WTC11 (cell line): ENCODE measurements at regions not wholly inside any gene's neighbourhood (a gene's known extent, or its start where the extent isn't known, plus 50 kb on each side); places are given as distances from the start of the nearest gene placed in this dataset.

Experiments
- IRF2 ChIP-seq: sonication (generic); formaldehyde crosslinking; IDR thresholded peaks from 2 replicates; pipeline ENCODE4 v1.8.0; 2022; ENCODE audit warnings: low read depth, missing genetic modification reagents, borderline replicate concordance
- JUN ChIP-seq: sonication (generic); formaldehyde crosslinking; IDR thresholded peaks from 2 replicates; pipeline ENCODE4 v1.8.0; 2023; ENCODE audit warnings: mild to moderate bottlenecking, missing genetic modification reagents
- NFE2L1 ChIP-seq: sonication (generic); formaldehyde crosslinking; IDR thresholded peaks from 2 replicates; pipeline ENCODE4 v1.8.1; 2023; ENCODE audit warnings: missing genetic modification reagents
- ZNF121 ChIP-seq: sonication (generic); formaldehyde crosslinking; IDR thresholded peaks from 2 replicates; pipeline ENCODE4 v1.8.0; 2023; ENCODE audit warnings: missing genetic modification reagents
- ZNF671 ChIP-seq: fragments of 250-450 bp; sonication (Bioruptor Pico); IDR thresholded peaks from 2 replicates; pipeline ENCODE4 v1.8.0; 2021; ENCODE audit warnings: mild to moderate bottlenecking
- TF ChIP-seq, protein P1 (sequence below): fragments of 200-600 bp; IDR thresholded peaks from 2 replicates; pipeline ENCODE4 v1.8.0; 2022; ENCODE audit warnings: antibody characterized with exemption
- TF ChIP-seq, protein P2 (sequence below): sonication (generic); formaldehyde crosslinking; IDR thresholded peaks from 2 replicates; pipeline ENCODE4 v1.8.1; 2022; ENCODE audit warnings: low read depth, missing genetic modification reagents, borderline replicate concordance
- TF ChIP-seq, protein P3 (sequence below): sonication (generic); formaldehyde crosslinking; IDR thresholded peaks from 2 replicates; pipeline ENCODE4 v1.8.1; 2023; ENCODE audit warnings: mild to moderate bottlenecking, missing genetic modification reagents
- TF ChIP-seq, protein P4 (sequence below): sonication (generic); formaldehyde crosslinking; IDR thresholded peaks from 2 replicates; pipeline ENCODE4 v1.8.0; 2022; ENCODE audit warnings: mild to moderate bottlenecking, missing genetic modification reagents
- TF ChIP-seq, protein P5 (sequence below): sonication (generic); formaldehyde crosslinking; IDR thresholded peaks from 2 replicates; pipeline ENCODE4 v1.8.0; 2022; ENCODE audit warnings: mild to moderate bottlenecking, missing genetic modification reagents

DNA sequence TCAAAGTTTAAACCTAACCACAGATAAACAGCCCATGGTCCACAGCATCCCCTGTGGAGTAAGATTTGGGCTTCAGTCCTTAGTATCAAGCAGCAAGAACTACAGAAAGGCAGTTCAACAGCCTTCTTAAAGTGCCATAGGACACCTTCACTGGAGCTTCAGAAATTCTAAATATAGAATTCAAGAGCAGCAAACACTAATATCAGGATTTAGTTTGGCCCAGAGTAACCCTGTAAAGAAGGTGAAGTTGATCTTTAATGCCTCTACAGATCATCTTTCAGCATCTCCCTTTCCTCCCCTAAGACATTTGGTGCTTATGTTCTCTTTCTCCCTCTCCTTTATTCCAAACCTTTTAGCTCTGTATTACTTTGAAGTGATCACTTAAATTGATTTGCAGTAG is 59.5 kb upstream of the ARHGAP5 start:
- TF ChIP-seq NFE2L1 (CRISPR knock-in tag) (no peak), ZNF671 (CRISPR knock-in tag) (no peak), IRF2 (CRISPR knock-in tag) (no peak), ZNF121 (CRISPR knock-in tag) (no peak), JUN (CRISPR knock-in tag) (no peak)
- TF ChIP-seq, protein P1, sequence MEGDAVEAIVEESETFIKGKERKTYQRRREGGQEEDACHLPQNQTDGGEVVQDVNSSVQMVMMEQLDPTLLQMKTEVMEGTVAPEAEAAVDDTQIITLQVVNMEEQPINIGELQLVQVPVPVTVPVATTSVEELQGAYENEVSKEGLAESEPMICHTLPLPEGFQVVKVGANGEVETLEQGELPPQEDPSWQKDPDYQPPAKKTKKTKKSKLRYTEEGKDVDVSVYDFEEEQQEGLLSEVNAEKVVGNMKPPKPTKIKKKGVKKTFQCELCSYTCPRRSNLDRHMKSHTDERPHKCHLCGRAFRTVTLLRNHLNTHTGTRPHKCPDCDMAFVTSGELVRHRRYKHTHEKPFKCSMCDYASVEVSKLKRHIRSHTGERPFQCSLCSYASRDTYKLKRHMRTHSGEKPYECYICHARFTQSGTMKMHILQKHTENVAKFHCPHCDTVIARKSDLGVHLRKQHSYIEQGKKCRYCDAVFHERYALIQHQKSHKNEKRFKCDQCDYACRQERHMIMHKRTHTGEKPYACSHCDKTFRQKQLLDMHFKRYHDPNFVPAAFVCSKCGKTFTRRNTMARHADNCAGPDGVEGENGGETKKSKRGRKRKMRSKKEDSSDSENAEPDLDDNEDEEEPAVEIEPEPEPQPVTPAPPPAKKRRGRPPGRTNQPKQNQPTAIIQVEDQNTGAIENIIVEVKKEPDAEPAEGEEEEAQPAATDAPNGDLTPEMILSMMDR: no peak
- TF ChIP-seq, protein P2, sequence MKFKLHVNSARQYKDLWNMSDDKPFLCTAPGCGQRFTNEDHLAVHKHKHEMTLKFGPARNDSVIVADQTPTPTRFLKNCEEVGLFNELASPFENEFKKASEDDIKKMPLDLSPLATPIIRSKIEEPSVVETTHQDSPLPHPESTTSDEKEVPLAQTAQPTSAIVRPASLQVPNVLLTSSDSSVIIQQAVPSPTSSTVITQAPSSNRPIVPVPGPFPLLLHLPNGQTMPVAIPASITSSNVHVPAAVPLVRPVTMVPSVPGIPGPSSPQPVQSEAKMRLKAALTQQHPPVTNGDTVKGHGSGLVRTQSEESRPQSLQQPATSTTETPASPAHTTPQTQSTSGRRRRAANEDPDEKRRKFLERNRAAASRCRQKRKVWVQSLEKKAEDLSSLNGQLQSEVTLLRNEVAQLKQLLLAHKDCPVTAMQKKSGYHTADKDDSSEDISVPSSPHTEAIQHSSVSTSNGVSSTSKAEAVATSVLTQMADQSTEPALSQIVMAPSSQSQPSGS: no peak
- TF ChIP-seq, protein P3, sequence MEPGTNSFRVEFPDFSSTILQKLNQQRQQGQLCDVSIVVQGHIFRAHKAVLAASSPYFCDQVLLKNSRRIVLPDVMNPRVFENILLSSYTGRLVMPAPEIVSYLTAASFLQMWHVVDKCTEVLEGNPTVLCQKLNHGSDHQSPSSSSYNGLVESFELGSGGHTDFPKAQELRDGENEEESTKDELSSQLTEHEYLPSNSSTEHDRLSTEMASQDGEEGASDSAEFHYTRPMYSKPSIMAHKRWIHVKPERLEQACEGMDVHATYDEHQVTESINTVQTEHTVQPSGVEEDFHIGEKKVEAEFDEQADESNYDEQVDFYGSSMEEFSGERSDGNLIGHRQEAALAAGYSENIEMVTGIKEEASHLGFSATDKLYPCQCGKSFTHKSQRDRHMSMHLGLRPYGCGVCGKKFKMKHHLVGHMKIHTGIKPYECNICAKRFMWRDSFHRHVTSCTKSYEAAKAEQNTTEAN (CRISPR knock-in tag): no peak
- TF ChIP-seq, protein P4, sequence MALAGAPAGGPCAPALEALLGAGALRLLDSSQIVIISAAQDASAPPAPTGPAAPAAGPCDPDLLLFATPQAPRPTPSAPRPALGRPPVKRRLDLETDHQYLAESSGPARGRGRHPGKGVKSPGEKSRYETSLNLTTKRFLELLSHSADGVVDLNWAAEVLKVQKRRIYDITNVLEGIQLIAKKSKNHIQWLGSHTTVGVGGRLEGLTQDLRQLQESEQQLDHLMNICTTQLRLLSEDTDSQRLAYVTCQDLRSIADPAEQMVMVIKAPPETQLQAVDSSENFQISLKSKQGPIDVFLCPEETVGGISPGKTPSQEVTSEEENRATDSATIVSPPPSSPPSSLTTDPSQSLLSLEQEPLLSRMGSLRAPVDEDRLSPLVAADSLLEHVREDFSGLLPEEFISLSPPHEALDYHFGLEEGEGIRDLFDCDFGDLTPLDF (CRISPR knock-in tag): no peak
- TF ChIP-seq, protein P5, sequence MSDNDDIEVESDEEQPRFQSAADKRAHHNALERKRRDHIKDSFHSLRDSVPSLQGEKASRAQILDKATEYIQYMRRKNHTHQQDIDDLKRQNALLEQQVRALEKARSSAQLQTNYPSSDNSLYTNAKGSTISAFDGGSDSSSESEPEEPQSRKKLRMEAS (CRISPR knock-in tag): no peak
